NCI-H446 (cell line): ENCODE measurements at regions not wholly inside any gene's neighbourhood (a gene's known extent, or its start where the extent isn't known, plus 50 kb on each side); places are given as distances from the start of the nearest gene placed in this dataset.

Experiments used
- DNase-seq, 2 experiments: peaks; one replicate each; lab custom pipeline; 2025; lab: John Stamatoyannopoulos, UW

GRCh38 chr3:153658136-153658535 is 463.1 kb upstream of the ARHGEF26 start:
- DNase-seq = no peak

- no peak for DNase-seq
Measured at GRCh38 chr3:153666991-153667740, 454.0 kb upstream of the ARHGEF26 start.

- no peak for DNase-seq
Measured at GRCh38 chr3:153669527-153669926, 451.7 kb upstream of the ARHGEF26 start.

- no peak for DNase-seq
Measured at GRCh38 chr3:153670577-153670976, 450.6 kb upstream of the ARHGEF26 start.

- no peak for DNase-seq
Measured at GRCh38 chr3:153673853-153674252, 447.3 kb upstream of the ARHGEF26 start.

- no peak for DNase-seq
Measured at GRCh38 chr3:153679714-153680113, 441.5 kb upstream of the ARHGEF26 start.

- no peak for DNase-seq
Measured at GRCh38 chr3:153680526-153680925, 440.7 kb upstream of the ARHGEF26 start.

- DNase-seq = no peak
Measured at GRCh38 chr3:153681057-153681456, 440.1 kb upstream of the ARHGEF26 start.

GRCh38 chr3:153688301-153689120 is 432.7 kb upstream of the ARHGEF26 start:
- no peak for DNase-seq

- no peak for DNase-seq
Measured at GRCh38 chr3:153693207-153693606, 428.0 kb upstream of the ARHGEF26 start.

GRCh38 chr3:153702106-153702505 is 419.1 kb upstream of the ARHGEF26 start:
- DNase-seq = no peak

GRCh38 chr3:153704115-153704514 is 417.1 kb upstream of the ARHGEF26 start:
- DNase-seq = no peak

- no peak for DNase-seq
Measured at GRCh38 chr3:153706706-153707105, 414.5 kb upstream of the ARHGEF26 start.

- DNase-seq = no peak
Measured at GRCh38 chr3:153714016-153714415, 407.2 kb upstream of the ARHGEF26 start.

GRCh38 chr3:153714588-153715290 is 406.5 kb upstream of the ARHGEF26 start:
- no peak for DNase-seq

GRCh38 chr3:153722157-153722556 is 399.0 kb upstream of the ARHGEF26 start:
- no peak for DNase-seq

- DNase-seq = no peak
Measured at GRCh38 chr3:153731071-153731470, 390.1 kb upstream of the ARHGEF26 start.

GRCh38 chr3:153734777-153735551 is 386.2 kb upstream of the ARHGEF26 start:
- DNase-seq = no peak

- DNase-seq = no peak
Measured at GRCh38 chr3:153740109-153740508, 381.1 kb upstream of the ARHGEF26 start.

GRCh38 chr3:153744889-153745288 is 376.3 kb upstream of the ARHGEF26 start:
- DNase-seq = no peak

GRCh38 chr3:153746211-153746610 is 375.0 kb upstream of the ARHGEF26 start:
- no peak for DNase-seq

- no peak for DNase-seq
Measured at GRCh38 chr3:153749070-153749610, 372.1 kb upstream of the ARHGEF26 start.
